CD4-positive, alpha-beta T cell treated with Interleukin-6 at 100 ng/mL for 8 hours (primary cell): ENCODE measurements at regions not wholly inside any gene's neighbourhood (a gene's known extent, or its start where the extent isn't known, plus 50 kb on each side); places are given as distances from the start of the nearest gene placed in this dataset.
"Not testable (repeated sequence)": the region's sequence is repeated elsewhere in the genome, so short reads cannot be mapped to it uniquely, and the experiment has no call there.

Experiments used
- DNase-seq: peaks from one replicate; pipeline ENCODE4 v3.0.0-alpha.2; 2020; ENCODE audit warnings: mixed read lengths, low spot score

- no peak for DNase-seq
Observed at GRCh38 chr2:121052521-121052920, 232.5 kb downstream of the TFCP2L1 start.

- no peak for DNase-seq
Observed at GRCh38 chr2:121055088-121055487, 229.9 kb downstream of the TFCP2L1 start.

- no peak for DNase-seq
Observed at GRCh38 chr2:121055501-121055900, 229.5 kb downstream of the TFCP2L1 start.

GRCh38 chr2:121058852-121059558, 226.0 kb downstream of the TFCP2L1 start:
- DNase-seq = no peak

GRCh38 chr2:121059651-121060649, 225.1 kb downstream of the TFCP2L1 start:
- DNase-seq = no peak

GRCh38 chr2:121061633-121062032, 223.4 kb downstream of the TFCP2L1 start:
- DNase-seq = no peak

GRCh38 chr2:121063471-121063870, 221.5 kb downstream of the TFCP2L1 start:
- DNase-seq = no peak

- DNase-seq = no peak
Observed at GRCh38 chr2:121064186-121064585, 220.8 kb downstream of the TFCP2L1 start.

- no peak for DNase-seq
Observed at GRCh38 chr2:121065239-121065638, 219.8 kb downstream of the TFCP2L1 start.

GRCh38 chr2:121066526-121066925, 218.5 kb downstream of the TFCP2L1 start:
- no peak for DNase-seq

GRCh38 chr2:121068851-121069250, 216.2 kb downstream of the TFCP2L1 start:
- DNase-seq = no peak

- no peak for DNase-seq
Observed at GRCh38 chr2:121069434-121069969, 215.5 kb downstream of the TFCP2L1 start.

- not testable (repeated sequence) for DNase-seq
Observed at GRCh38 chr2:121070061-121070460, 214.9 kb downstream of the TFCP2L1 start.

- DNase-seq = no peak
Observed at GRCh38 chr2:121071034-121071504, 213.9 kb downstream of the TFCP2L1 start.

GRCh38 chr2:121072784-121073183, 212.2 kb downstream of the TFCP2L1 start:
- DNase-seq = no peak

- no peak for DNase-seq
Observed at GRCh38 chr2:121073320-121074210, 211.4 kb downstream of the TFCP2L1 start.

GRCh38 chr2:121074293-121074932, 210.6 kb downstream of the TFCP2L1 start:
- no peak for DNase-seq

- DNase-seq = no peak
Observed at GRCh38 chr2:121075006-121075551, 209.9 kb downstream of the TFCP2L1 start.

- DNase-seq = no peak
Observed at GRCh38 chr2:121075641-121076497, 209.1 kb downstream of the TFCP2L1 start.

GRCh38 chr2:121076498-121076820, 208.5 kb downstream of the TFCP2L1 start:
- DNase-seq = no peak
